HUDEP-2 (cell line): ENCODE measurements at regions not wholly inside any gene's neighbourhood (a gene's known extent, or its start where the extent isn't known, plus 50 kb on each side); places are given as distances from the start of the nearest gene placed in this dataset.

ENCODE experiments used
- DNase-seq, 76 experiments: peaks; one replicate each; lab custom pipeline; 2025; ENCODE audit not compliant: unreplicated experiment in 76 of 76; lab: John Stamatoyannopoulos, UW

DNA sequence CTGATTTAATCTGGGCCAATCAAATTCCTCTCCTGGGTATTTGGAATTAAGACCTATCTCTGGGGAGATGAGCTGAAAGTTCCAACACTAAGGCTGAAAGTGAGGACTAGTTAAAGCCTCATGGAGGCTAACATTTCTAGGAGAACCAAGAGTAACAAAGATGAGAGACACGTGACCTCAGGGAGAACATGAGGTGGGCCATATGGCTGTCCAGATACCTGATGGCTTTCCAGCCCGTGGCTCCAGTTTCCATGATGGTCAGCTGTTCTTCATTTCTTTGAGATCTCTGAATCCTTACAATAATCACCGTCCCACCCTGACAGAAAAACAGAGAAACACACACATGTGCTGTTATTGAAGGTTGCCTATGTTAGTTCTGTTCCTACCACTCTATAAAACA, 66.1 kb downstream of the LEPR start:
- no peak for DNase-seq

DNA sequence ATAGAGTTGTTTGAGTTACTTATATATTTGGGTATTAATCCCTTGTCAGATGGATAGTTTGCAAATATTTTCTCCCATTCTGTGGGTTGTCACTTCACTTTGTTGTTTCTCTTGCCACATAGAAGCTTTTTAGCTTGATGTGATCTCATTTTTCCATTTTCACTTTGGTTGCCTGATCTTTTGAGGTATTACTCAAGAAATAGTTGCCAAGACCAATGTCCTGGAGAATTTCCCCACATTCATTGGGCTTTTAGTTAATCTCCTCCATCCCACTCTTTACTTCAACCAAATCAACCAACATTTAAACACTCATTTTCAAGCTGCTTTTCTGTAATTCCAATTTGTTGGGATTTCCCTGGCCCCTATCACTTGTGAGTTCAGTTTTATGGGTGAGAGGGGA, 69.0 kb downstream of the LEPR start:
- no peak for DNase-seq

DNA sequence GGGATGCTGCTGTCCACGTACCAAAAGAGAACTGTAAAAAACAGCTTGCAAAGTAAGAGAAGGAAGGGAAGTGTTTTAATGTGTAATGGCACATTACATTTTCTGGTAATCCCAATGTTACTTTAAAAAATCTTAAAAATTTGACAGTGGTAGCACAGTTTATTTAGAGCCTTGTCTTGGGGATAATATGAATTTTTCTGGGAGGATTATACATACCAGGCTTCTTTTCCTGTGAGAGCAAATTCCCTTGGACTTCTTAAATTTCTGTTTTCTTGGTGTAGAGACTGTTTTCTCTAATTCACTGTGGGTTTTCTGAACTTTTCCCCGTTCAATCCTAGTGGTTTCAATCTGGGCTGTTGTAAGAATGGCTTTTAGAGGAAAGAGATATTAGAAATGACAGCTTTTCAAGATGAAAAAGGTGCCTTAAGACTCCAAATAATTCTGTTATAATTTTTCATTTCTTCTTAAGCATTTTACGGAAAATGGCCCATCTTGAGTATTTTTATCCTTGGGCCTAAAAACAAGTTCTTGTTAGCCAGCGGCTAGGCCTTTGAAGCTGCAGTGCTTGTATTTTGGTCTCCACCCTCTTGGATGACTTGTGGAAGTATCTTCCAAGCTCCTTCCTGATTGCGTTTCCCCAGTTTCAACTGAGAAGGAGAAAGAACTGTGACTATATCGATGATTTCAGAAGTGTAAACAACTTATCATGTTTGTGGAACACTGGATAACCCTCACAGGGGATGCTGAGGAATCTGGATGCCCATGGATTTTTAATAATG, 70.0 kb downstream of the LEPR start:
- no peak for DNase-seq

- DNase-seq: no peak
These were observed 71.0 kb downstream of the LEPR start for GRCh38 chr1:65491472-65491871.

DNA sequence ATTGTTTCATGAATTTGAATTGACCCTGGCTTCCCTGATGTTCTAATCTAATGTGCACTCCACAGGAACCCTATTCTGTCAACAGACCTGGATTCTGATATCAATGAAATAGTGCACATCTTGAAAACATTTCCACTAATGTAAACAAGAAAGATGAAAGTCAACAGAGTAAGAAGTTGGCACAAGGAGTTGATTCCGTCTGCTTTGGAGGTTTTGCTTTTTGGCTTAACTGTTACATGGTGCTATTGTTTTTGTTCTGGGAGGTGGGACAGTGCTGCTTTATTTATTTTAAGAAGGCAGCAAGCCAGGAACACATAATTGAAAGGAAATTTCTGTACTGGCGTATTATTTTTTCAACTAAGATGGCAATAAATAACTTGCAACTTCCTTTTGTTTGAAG, 73.3 kb downstream of the LEPR start:
- DNase-seq: no peak

GRCh38 chr1:65494671-65495070, 74.2 kb downstream of the LEPR start:
- no peak for DNase-seq

DNA sequence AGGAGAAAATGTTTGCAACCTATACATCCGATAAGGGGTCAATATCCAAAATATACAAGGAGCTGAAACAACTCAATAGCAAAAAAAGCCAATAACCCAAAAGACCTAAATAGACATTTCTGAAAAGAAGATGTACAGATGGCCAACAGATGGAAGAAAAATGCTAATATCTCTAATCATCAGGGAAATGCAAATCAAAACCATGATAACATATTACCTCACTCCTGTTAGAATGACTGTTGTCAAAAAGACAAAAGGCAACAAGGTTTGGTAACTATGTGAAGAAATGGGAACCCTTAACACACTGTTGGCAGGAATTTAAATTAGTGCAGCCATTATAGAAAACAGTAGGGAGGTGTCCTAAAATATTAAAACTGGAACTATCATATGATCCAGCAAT, 74.7 kb downstream of the LEPR start:
- DNase-seq: no peak

DNA sequence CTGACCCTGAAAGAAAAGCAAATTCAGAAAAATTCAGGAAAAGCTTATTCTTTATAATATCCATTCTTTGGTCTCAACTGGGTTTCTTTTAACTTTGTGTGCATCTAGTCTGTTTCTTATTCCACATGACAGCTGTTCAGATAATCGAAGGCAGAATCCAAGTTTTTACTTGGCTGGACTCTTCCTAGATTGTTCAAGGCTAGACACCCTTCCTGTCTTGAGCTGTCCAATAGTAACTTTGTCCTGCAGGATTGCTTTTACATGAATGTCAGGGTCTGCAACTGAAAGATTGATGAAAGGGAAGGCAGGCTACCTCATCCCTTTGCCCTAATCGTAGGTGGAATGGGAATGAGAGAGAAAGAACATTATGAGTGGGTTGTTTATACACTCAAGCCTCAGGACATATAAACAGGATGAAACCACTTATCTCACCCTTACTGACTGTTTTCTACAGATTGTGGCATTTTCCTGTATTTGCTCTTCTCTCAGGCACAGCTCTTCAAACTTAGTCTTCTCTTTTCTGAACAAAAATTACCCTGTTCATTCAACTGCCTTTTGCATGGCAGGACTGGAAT, 76.9 kb downstream of the LEPR start:
- no peak for DNase-seq

DNA sequence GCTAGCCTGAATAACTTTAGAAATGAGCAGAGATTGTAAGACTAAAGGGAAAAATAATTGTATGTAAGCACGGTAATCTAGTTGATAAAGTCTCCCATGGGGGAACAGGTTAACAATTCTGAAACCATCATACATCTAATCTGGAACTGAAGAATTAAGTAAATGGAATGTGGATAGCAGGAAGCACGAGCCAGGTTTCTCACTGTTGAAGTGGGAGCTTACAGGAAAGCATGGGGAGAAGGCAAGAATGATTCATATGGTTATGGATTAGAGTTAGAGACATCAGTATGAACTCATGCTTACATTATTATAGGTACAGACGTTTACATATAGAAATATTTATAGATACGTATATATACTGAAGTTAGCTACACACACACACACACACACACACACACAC, 83.0 kb downstream of the LEPR start:
- DNase-seq: no peak

DNA sequence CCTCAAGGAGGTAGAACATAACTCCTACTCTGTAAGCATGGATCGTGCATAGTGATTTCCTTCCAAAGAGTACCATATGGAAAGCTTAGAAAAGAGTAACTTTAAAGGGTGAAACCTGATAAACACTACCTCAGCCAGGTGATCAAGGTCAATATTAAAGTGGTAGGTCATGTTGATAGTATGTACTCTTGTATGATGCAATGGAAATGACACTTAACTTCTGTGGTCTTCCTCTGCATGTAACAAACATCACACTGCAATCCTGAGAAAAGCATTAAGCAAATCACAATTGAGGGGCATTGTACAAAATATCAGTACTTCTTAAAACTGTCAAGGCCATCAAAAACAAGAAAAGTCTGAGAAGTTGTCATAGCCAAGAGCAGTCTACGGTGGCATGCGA, 83.8 kb downstream of the LEPR start:
- DNase-seq: no peak

- no peak for DNase-seq
These were observed 85.3 kb downstream of the LEPR start for GRCh38 chr1:65505547-65506300.

DNA sequence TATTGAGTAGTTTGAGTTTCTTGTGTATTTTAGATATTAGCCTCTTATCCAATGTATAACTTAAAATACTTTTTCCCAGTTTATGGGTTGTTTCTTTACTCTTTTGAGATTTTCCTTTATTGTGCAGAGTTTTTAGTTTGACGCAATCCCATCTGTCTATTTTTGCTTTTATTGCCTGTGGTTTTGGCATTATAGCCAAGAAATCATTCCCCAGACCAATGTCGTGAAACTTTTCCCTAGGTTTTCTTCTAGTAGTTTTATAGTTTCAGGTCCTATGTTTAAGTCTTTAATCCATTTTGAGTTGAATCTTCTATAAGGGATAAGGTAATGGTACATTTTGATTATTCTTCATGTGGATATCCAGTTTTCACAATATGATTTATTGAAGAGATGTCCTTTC, 87.6 kb downstream of the LEPR start:
- no peak for DNase-seq

DNA sequence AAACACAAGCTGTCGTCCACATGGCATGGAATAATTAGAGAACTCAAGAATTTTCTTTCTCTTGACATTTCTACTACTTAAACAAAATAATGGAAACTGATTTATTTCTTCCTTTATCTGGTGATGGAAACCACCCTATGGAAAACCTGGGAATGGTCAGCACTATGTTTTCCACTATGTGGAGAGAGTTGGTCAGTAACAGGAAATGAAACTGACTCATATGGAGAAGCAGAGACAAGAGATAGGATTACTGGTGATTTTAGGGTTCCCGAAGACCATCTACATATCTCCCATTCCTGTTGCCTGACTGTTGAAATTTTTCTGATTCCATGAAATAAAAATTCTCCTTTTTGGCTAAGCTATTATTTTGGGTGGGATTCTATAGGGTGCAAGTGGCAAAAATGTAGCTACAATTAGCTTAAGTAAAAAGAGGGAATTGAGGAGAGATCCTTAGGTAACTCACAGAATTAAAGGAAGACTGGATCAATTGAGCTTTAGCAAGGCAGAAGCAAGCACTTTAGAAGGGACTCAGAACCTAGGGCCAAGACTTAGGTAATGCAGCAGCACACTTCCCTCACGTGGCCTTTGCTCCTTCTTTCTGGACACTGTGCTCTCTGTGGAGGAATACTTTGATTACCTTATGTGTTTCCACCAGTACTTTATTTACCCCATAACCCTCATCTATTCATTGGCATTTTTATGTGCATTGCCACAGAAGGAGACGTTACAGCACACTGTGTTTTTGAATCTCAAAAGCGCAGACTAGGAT, 89.6 kb downstream of the LEPR start:
- DNase-seq: no peak

DNA sequence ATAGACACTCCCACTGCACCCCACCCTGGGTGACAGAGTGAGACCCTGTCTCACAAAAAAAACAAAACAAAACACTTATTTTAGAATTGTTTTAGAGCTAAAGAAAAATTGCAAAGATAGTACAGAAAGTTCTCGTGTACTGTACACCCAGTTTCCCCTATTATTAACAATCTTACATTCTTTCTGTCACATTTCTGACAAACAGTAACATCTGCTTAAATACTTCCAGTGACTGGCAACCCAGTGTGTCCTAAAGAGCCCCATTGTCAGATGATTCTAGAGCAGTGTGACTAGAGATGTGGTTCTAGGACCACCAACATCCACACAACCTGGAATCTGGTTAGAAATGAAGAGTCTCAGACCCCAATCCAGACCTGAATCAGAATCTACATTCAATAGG, 90.5 kb downstream of the LEPR start:
- no peak for DNase-seq

DNA sequence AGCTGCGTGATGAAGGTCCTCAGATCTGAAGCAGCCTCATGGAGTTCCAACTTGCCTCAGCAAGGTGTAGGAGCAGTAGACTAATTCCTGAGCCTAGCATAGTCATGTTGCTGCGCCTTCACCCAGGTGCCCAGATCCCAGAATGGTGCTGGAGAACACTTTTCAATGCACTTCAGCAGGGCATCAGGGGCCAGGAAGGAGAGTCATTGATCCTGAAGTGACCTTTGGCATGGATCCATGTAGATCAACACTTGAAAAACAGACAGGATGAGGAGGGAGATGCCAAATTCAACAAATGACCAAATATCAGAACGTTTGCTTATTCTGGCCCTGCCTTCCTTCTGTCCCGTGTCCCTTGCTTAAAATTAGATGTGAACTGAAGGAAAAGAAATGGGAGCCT, 91.9 kb downstream of the LEPR start:
- no peak for DNase-seq

DNA sequence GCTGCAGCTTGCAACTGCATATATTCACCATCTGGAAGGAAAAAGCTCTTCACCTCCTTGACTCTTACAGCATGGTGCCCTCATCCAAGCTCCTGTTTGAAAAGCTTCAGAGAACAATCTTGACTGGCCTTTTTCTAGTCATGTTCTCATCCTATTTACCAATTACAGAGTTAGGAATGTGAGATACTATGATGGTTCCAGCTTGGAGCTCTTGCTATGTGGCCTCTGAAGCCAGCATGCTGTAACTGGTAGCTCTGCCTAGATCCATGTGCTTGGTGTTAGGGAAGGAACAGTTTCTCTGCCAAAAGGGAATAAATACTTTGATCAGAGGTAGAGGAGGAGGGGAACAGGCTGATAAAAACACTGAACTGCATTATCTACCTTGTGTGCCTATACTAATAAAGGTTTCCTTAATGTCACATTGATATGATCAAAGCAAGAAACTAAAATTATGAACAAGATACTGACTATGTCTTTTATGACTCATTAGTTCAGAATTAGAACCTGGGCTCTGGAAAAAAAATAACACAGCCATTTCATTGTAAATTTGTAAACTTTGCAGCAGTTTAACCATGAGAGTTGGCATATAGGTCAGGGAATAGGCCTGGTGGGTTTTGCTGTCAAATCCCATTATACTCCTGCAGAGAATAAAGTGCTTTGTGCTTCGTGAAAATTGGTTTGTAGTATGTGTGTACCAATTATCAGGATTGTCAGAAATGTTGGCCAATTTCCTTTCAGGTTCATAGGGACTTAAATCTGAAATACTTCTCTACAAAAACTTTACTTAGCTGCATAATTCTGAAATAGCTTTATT, 92.7 kb downstream of the LEPR start:
- no peak for DNase-seq

- DNase-seq: no peak
These were observed 93.6 kb downstream of the LEPR start for GRCh38 chr1:65514041-65514440.

- DNase-seq: peak in 11 of 76 experiments; percentile 23 to 51 (median 39)
These were observed 104.4 kb downstream of the LEPR start for GRCh38 chr1:65524931-65525265.

DNA sequence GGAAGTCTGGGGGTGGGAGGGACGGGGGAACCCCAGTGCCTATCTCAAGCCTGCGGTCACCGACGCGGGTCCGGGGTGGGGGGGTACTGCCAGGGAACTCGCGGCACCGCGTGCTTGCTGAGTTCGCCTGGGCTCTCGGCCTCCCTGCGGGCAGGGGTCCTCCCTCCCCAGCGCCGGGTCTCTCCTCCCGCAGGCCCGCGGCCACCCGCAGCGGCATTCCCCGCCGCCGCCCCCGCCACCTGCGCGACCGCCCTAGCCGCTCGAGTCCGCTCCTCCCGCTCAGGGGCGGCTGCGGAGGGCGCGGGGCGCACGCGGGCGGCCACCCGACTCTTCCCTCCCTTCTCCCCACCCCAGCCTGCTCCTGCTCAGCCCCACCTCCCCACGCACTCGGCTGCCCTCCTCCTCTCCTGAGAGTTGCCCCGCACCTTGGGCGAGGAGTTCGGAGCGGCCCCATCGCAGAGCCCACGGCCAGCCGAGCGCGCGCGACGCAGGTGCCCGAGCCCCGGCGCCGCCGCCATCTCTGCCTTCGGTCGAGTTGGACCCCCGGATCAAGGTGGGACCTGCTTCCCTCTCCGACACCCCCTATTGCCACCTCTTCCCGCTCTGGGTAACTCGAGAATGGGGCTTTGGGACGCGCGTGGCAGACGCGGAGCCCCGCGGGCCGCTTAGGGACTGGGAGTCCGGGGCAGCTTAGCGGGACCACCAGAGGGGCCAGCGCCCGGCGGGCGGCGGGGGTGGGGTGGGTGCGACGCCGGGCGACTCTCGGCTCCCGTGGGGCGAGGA, 105.0 kb downstream of the LEPR start:
- peak in 53 of 76 experiments; percentile 14 to 70 (median 45) for DNase-seq
